COLO829 (cell line): ENCODE measurements at regions not wholly inside any gene's neighbourhood (a gene's known extent, or its start where the extent isn't known, plus 50 kb on each side); places are given as distances from the start of the nearest gene placed in this dataset.

ENCODE experiments used
- DNase-seq: peaks from one replicate; pipeline ENCODE4 v3.0.0; 2012; ENCODE audit warnings: low spot score

- DNase-seq: no peak
Observed at GRCh38 chr7:41346878-41347277, 356.0 kb downstream of the INHBA start.

GRCh38 chr7:41339913-41340676 lies 362.8 kb downstream of the INHBA start:
- DNase-seq: no peak

- no peak for DNase-seq
Observed at GRCh38 chr7:41336981-41337380, 365.9 kb downstream of the INHBA start.

GRCh38 chr7:41336455-41336952 lies 366.4 kb downstream of the INHBA start:
- DNase-seq: no peak

- DNase-seq: no peak
Observed at GRCh38 chr7:41334071-41334862, 368.6 kb downstream of the INHBA start.

GRCh38 chr7:41333511-41333910 lies 369.4 kb downstream of the INHBA start:
- DNase-seq: peak; percentile 80

- no peak for DNase-seq
Observed at GRCh38 chr7:41331194-41331593, 371.7 kb downstream of the INHBA start.

- no peak for DNase-seq
Observed at GRCh38 chr7:41328544-41328943, 374.3 kb downstream of the INHBA start.

GRCh38 chr7:41328131-41328530 lies 374.8 kb downstream of the INHBA start:
- DNase-seq: no peak

GRCh38 chr7:41326616-41327015 lies 376.3 kb downstream of the INHBA start:
- no peak for DNase-seq

GRCh38 chr7:41323806-41324205 lies 379.1 kb downstream of the INHBA start:
- DNase-seq: no peak

- no peak for DNase-seq
Observed at GRCh38 chr7:41319581-41319980, 383.3 kb downstream of the INHBA start.

- no peak for DNase-seq
Observed at GRCh38 chr7:41316410-41316809, 386.5 kb downstream of the INHBA start.

- no peak for DNase-seq
Observed at GRCh38 chr7:41315764-41316163, 387.1 kb downstream of the INHBA start.

GRCh38 chr7:41313171-41313570 lies 389.7 kb downstream of the INHBA start:
- DNase-seq: no peak

- no peak for DNase-seq
Observed at GRCh38 chr7:41312235-41312634, 390.7 kb downstream of the INHBA start.

GRCh38 chr7:41311301-41311700 lies 391.6 kb downstream of the INHBA start:
- DNase-seq: no peak

GRCh38 chr7:41306486-41306885 lies 396.4 kb downstream of the INHBA start:
- no peak for DNase-seq

GRCh38 chr7:41305001-41305400 lies 397.9 kb downstream of the INHBA start:
- no peak for DNase-seq

GRCh38 chr7:41303709-41304108 lies 399.2 kb downstream of the INHBA start:
- DNase-seq: no peak

- no peak for DNase-seq
Observed at GRCh38 chr7:41298409-41298808, 404.5 kb downstream of the INHBA start.

GRCh38 chr7:41297166-41297565 lies 405.7 kb downstream of the INHBA start:
- no peak for DNase-seq

GRCh38 chr7:41295455-41295815 lies 407.5 kb downstream of the INHBA start:
- DNase-seq: no peak
